Neuronal stem cell (in vitro differentiated cells): ENCODE measurements at regions not wholly inside any gene's neighbourhood (a gene's known extent, or its start where the extent isn't known, plus 50 kb on each side); places are given as distances from the start of the nearest gene placed in this dataset.
"Not testable (repeated sequence)": the region's sequence is repeated elsewhere in the genome, so short reads cannot be mapped to it uniquely, and the experiment has no call there.

Source experiments
- DNase-seq: peaks from one replicate; pipeline ENCODE4 v3.0.0-alpha.2; 2013; ENCODE audit warnings: low spot score
- H2AFZ ChIP-seq: one replicate; pipeline ENCODE4 v1.6.1; 2013; ENCODE audit warnings: mild to moderate bottlenecking, low read length, inconsistent platforms
- H2AK5ac ChIP-seq: 2 replicates; pipeline ENCODE4 v1.6.1; 2013; ENCODE audit warnings: low read depth, mild to moderate bottlenecking, inconsistent platforms, low read length, moderate library complexity, mixed read lengths
- H2BK120ac ChIP-seq: 2 replicates; pipeline ENCODE4 v1.6.1; 2013; ENCODE audit warnings: low read depth, mild to moderate bottlenecking, inconsistent platforms, low read length, moderate library complexity, mixed read lengths
- H2BK12ac ChIP-seq: one replicate; pipeline ENCODE4 v1.6.1; 2013; ENCODE audit warnings: low read length, inconsistent platforms
- H2BK15ac ChIP-seq: 2 replicates; pipeline ENCODE4 v1.6.1; 2013; ENCODE audit warnings: mild to moderate bottlenecking, low read length, inconsistent platforms, mixed read lengths
- H2BK5ac ChIP-seq: one replicate; pipeline ENCODE4 v1.6.1; 2013; ENCODE audit warnings: inconsistent platforms, mild to moderate bottlenecking, low read length, moderate library complexity
- H3K14ac ChIP-seq: one replicate; pipeline ENCODE4 v1.6.1; 2013; ENCODE audit warnings: low read length, inconsistent platforms
- H3K18ac ChIP-seq: 2 replicates; pipeline ENCODE4 v1.6.1; 2013; ENCODE audit warnings: low read length, inconsistent platforms
- H3K23ac ChIP-seq: 2 replicates; pipeline ENCODE4 v1.6.1; 2013; ENCODE audit warnings: low read depth, mild to moderate bottlenecking, mixed read lengths, low read length, inconsistent platforms; ENCODE audit not compliant: poor library complexity
- H3K27ac ChIP-seq: replicated peaks from 3 replicates; pipeline ENCODE4 v1.5.1; 2013; ENCODE audit warnings: low read length, inconsistent platforms
- H3K27me3 ChIP-seq, 3 experiments: 2 replicates each; pipeline ENCODE4 v1.6.1; 2013; ENCODE audit warnings: low read length in 3 of 3, mild to moderate bottlenecking in 2 of 3, inconsistent platforms in 1 of 3, low read depth in 1 of 3, mixed read lengths in 1 of 3, moderate library complexity in 1 of 3; ENCODE audit not compliant: control insufficient read depth in 3 of 3, insufficient read depth in 3 of 3
- H3K36me3 ChIP-seq, 2 donors: replicated peaks in 1 of 2; 2 replicates each; pipeline ENCODE4 v1.6.1; 2013; ENCODE audit warnings: low read length in 2 of 2; ENCODE audit not compliant: control insufficient read depth in 2 of 2, insufficient read depth in 2 of 2
- H3K4ac ChIP-seq: 2 replicates; pipeline ENCODE4 v1.6.1; 2013; ENCODE audit warnings: inconsistent platforms, mild to moderate bottlenecking, low read length, moderate library complexity
- H3K4me1 ChIP-seq, 2 donors: 1 replicate in 1 of 2; 2 replicates in 1 of 2; pipeline ENCODE4 v1.6.1; 2013; ENCODE audit warnings: low read length in 2 of 2, low read depth in 1 of 2; ENCODE audit not compliant: control insufficient read depth in 2 of 2, insufficient read depth in 1 of 2
- H3K4me2 ChIP-seq: one replicate; pipeline ENCODE4 v1.6.1; 2013; ENCODE audit warnings: mild to moderate bottlenecking, low read length, inconsistent platforms; ENCODE audit not compliant: insufficient read depth, poor library complexity, severe bottlenecking
- H3K4me3 ChIP-seq, 2 donors: 2 replicates each; pipeline ENCODE4 v1.5.1; 2013; ENCODE audit warnings: low read length in 2 of 2, mild to moderate bottlenecking in 2 of 2, inconsistent platforms in 1 of 2, moderate library complexity in 1 of 2
- H3K79me1 ChIP-seq: one replicate; pipeline ENCODE4 v1.6.1; 2013; ENCODE audit warnings: low read depth, mild to moderate bottlenecking, inconsistent platforms, low read length, moderate library complexity
- H3K9ac ChIP-seq: one replicate; pipeline ENCODE4 v1.6.1; 2013; ENCODE audit warnings: mild to moderate bottlenecking, low read depth, low read length, inconsistent platforms; ENCODE audit not compliant: poor library complexity
- H3K9me3 ChIP-seq, 2 donors: replicated peaks in 1 of 2; 2 replicates each; pipeline versions ENCODE3 to v1.6.1; 2013; ENCODE audit warnings: low read length in 2 of 2, mild to moderate bottlenecking in 2 of 2, inconsistent platforms in 1 of 2, low read depth in 1 of 2, mixed read lengths in 1 of 2, moderate library complexity in 1 of 2; ENCODE audit not compliant: control insufficient read depth in 2 of 2, insufficient read depth in 1 of 2
- H4K8ac ChIP-seq: one replicate; pipeline ENCODE4 v1.6.1; 2013; ENCODE audit warnings: low read depth, mild to moderate bottlenecking, inconsistent platforms, low read length, moderate library complexity
- H4K91ac ChIP-seq: one replicate; pipeline ENCODE4 v1.6.1; 2013; ENCODE audit warnings: low read length, low read depth, mild to moderate bottlenecking, inconsistent platforms; ENCODE audit not compliant: poor library complexity
- WGBS, 2 donors: extraction: QIAGEN DNeasy Blood & Tissue Kit; methylation state at CpG; one replicate each; pipeline ENCODE4 v1.1.7; 2013; ENCODE audit warnings: missing lambda C conversion rate in 2 of 2, mixed read lengths in 1 of 2; ENCODE audit not compliant: insufficient read length in 2 of 2, insufficient replicate concordance in 1 of 2; ENCODE audit errors: extremely low coverage in 2 of 2; 5-methylcytosine and 5-hydroxymethylcytosine counted together

- not testable (repeated sequence) for H3K14ac ChIP-seq, H4K91ac ChIP-seq, H2BK15ac ChIP-seq, H3K4me3 ChIP-seq, H2AFZ ChIP-seq, H2AK5ac ChIP-seq, H3K9me3 ChIP-seq, H3K4me2 ChIP-seq, H2BK5ac ChIP-seq, H3K18ac ChIP-seq, H3K27me3 ChIP-seq, H3K79me1 ChIP-seq, H3K23ac ChIP-seq, H3K9ac ChIP-seq, DNase-seq, H3K4ac ChIP-seq, H3K27ac ChIP-seq, H2BK120ac ChIP-seq, H3K4me1 ChIP-seq, H2BK12ac ChIP-seq, H3K36me3 ChIP-seq, H4K8ac ChIP-seq
- no CpG with 5 or more reads among the region's 2 CpGs for WGBS, 2 donors
These were observed 61.3 kb downstream of the CHST2 start for GRCh38 chr3:143180860-143181259.

DNA sequence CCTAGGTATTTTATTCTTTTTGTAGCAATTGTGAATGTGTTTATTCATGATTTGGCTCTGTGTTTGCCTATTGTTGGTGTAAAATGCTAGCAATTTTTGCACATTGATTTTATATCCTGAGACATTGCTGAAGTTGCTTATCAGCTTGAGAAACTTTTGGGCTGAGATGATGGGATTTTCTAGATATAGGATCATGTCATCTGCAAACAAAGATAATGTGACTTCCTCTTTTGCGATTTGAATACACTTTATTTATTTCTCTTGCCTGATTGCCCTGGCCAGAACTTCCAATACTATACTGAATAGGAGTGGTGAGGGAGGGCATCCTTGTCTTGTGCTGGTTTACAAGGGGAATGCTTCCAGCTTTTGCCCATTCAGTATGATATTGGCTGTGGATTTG, 62.4 kb downstream of the CHST2 start:
- not testable (repeated sequence) for H3K4ac ChIP-seq, H3K9ac ChIP-seq, H2AFZ ChIP-seq, H3K9me3 ChIP-seq, H3K36me3 ChIP-seq, H3K4me2 ChIP-seq, H3K4me3 ChIP-seq, H3K27me3 ChIP-seq, H2BK12ac ChIP-seq, H3K18ac ChIP-seq, H2BK120ac ChIP-seq, H3K27ac ChIP-seq, H4K91ac ChIP-seq, DNase-seq, H2BK15ac ChIP-seq, H3K79me1 ChIP-seq, H4K8ac ChIP-seq, H3K14ac ChIP-seq, H2AK5ac ChIP-seq, H2BK5ac ChIP-seq, H3K4me1 ChIP-seq, H3K23ac ChIP-seq
- WGBS, 2 donors, result no CpG with 5 or more reads among the region's 1 CpG

DNA sequence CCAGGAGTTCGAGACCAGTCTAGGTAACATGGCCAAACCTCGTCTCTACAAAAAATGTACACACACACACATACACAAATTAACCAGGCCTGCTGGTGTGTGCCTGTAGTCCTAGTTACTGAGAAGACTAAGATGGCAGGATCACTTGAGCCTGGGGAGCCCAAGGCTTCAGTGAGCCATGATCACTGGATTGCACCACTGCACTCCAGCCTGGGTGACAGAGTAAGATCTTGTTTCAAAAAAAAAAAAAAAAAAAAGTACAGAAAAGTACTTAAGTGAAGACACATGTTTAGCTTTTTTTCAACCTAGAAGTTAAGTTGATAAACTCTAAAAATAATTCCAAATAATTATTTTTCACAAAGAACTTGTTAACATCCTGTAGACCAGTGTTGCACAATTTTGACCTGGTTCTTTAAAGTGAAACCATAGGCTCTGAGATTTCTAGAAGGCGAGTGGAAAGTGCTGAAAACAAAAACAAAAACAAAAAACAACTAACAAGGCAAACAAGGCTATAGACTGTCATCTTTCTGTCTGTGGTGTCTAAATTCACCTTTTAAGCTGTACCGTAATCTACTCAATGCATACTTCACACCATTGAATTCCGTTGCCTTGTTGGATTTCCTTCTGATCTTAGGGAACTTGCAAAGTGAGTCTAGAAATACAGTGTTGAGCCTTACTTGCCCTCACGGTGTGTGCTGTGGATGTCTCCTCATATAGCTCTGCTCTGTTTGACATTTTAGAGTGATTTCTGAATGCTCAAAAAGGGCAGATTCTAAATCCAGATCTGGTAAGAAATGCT, 63.5 kb downstream of the CHST2 start:
- WGBS, 2 donors, result no CpG with 5 or more reads among the region's 6 CpGs
- no peaks in the 10 kb centered on the region for H3K4me1 ChIP-seq
- H3K79me1 ChIP-seq, result no peaks in the 10 kb centered on the region
- H2BK5ac ChIP-seq, result no peak overlapping the region
- no peak overlapping the region for H3K18ac ChIP-seq
- DNase-seq, result no peak
- H3K9ac ChIP-seq, result no peak overlapping the region
- H3K27me3 ChIP-seq, result no peaks in the 10 kb centered on the region
- H2AK5ac ChIP-seq, result no peak overlapping the region
- no peak overlapping the region for H4K91ac ChIP-seq
- H3K36me3 ChIP-seq, result no peaks in the 10 kb centered on the region
- H2BK120ac ChIP-seq, result no peak overlapping the region
- no peak overlapping the region for H3K14ac ChIP-seq
- no peak overlapping the region for H3K27ac ChIP-seq
- peaks cover 0 to 3% of the 10 kb centered on the region in 2 donors for H3K9me3 ChIP-seq
- no peak overlapping the region for H3K4me2 ChIP-seq
- H2BK12ac ChIP-seq, result no peak overlapping the region
- H2BK15ac ChIP-seq, result no peak overlapping the region
- H4K8ac ChIP-seq, result no peak overlapping the region
- H3K23ac ChIP-seq, result no peak overlapping the region
- no peak overlapping the region for H3K4ac ChIP-seq
- no peak overlapping the region for H2AFZ ChIP-seq
- H3K4me3 ChIP-seq, result no peak overlapping the region

DNA sequence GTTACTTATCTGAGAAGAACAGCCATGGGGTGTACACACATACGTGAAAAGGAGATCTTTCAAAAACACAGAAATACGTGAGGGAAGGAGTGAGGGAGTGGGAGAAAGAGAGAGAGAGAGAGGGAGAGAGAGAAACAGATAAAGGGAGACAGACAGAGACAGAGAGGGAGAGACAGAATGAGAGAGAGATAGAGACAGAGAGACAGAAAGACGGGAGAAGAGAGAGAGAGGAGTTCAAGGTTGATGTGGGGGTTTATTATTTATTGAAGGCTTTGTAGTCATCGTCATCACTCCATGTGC, 64.0 kb downstream of the CHST2 start:
- WGBS, 2 donors, result no CpG with 5 or more reads among the region's 4 CpGs

More for the DNA sequence above, 64.0 kb downstream of the CHST2 start:
- DNase-seq, result no peak
- Histone ChIP-seq H3K9ac (no peak overlapping the region), H3K14ac (no peak overlapping the region), H3K79me1 (no peaks in the 10 kb centered on the region), H2BK12ac (no peak overlapping the region), H3K4me1 (no peaks in the 10 kb centered on the region), H3K4ac (no peak overlapping the region), H4K8ac (no peak overlapping the region), H3K4me3 (no peak overlapping the region), H3K27me3 (no peaks in the 10 kb centered on the region), H3K36me3 (no peaks in the 10 kb centered on the region), H2BK5ac (no peak overlapping the region), H3K27ac (no peak overlapping the region), H4K91ac (no peak overlapping the region), H3K4me2 (no peak overlapping the region), H3K18ac (no peak overlapping the region), H2BK15ac (no peak overlapping the region), H2AFZ (no peak overlapping the region), H3K23ac (no peak overlapping the region), H2BK120ac (no peak overlapping the region), H3K9me3 (peaks cover 0 to 3% of the 10 kb centered on the region in 2 donors), H2AK5ac (no peak overlapping the region)
